GM18870 (cell line): ENCODE measurements at regions not wholly inside any gene's neighbourhood (a gene's known extent, or its start where the extent isn't known, plus 50 kb on each side); places are given as distances from the start of the nearest gene placed in this dataset.
"Not testable (repeated sequence)": the region's sequence is repeated elsewhere in the genome, so short reads cannot be mapped to it uniquely, and the experiment has no call there.

Experiments
- ATAC-seq: cut with Tn5 transposase; IDR thresholded peaks from one replicate; pipeline ENCODE4 v1.9.1; 2021; ENCODE audit warnings: moderate library complexity; ENCODE audit not compliant: unreplicated experiment

DNA sequence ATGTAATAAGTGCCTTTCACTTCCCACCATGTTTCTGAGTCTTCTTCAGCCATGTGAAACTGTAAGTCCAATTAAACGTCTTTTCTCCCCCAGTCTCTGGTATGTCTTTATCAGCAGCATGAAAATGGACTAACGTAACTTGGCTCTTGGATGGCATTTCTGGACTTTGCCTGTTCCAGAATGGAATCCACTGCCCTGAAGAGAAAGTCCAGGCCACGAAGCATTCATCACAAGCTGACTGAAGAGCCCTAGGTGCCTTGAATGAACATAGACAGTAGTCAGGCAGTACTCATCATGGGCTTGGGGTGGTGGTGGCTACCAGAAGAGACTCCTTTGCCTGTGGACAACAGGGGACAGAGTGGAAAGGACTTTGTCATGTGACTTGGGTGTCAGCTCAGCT, 1505.0 kb downstream of the SI start:
- ATAC-seq = no peak

DNA sequence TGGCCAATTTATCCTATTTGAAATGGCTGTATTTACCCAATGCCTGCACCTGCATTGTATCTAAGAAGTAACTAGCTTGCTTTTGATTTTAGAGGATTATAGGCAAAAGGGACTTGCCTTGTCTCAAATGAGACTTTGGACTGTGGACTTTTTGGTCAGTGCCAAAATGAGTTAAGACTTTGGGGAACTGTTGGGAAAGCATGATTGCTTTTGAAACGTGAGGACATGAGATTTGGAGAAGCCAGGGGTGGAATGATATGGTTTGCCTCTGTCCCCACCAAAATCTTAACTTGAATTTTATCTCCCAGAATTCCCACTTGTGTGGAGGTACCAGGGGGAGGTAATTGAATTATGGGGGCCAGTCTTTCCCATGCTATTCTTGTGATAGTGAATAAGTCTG, 1505.4 kb downstream of the SI start:
- ATAC-seq = no peak

DNA sequence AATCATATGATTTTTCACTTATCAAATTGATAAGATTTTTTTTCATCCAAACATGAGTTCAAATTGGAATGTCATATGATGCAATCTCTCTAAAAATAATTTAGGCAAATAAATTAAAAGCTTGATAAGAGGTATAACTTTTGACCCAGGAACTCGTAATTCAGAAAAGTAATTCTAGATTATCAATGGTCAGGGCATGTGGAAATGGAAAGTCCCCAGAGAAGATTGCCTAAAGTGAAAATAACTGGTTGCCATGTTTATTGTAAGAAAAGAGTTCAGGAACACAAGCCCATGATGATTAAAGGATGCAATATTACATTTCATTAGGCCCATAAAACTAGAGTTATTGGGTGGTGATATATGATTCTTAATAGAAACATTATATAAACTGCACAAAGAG, 1514.8 kb downstream of the SI start:
- ATAC-seq = no peak

DNA sequence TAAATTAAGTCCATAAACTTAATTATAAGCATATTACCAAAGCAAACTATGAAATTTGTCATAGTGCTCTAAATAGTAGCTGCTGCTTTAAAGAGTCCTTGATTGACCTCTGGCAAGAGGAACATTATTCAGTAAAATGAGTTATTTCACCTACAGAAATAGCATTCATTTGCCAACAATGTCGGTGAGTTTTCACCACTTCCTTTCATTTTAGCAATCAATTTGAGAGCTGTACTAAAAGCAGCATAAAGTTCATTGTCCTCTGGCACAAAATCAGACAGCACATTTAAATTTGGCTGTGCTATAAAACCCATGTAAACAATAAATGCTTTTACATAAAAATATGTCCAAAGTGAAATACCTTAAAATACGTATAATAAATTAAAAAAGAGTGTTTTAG, 1515.7 kb downstream of the SI start:
- ATAC-seq = no peak

DNA sequence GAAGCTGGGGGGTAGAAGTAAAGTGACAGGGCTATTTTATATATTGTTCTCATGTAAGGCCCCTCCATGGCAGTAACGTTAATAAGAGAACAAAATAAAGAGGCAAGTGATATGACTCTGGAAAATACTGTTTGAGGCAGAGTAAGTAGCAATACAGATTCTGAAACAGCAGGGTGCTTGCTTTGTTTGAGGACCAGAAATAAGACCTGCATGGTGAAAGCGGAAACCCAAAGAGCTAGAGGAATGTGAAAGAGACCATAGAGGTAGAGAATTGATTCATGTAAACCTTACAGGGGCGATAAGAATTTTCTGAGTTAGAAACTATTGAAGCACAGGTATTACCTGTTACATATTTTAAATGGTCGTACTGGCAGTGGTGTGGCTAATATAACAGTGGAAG, 1517.1 kb downstream of the SI start:
- ATAC-seq = no peak

DNA sequence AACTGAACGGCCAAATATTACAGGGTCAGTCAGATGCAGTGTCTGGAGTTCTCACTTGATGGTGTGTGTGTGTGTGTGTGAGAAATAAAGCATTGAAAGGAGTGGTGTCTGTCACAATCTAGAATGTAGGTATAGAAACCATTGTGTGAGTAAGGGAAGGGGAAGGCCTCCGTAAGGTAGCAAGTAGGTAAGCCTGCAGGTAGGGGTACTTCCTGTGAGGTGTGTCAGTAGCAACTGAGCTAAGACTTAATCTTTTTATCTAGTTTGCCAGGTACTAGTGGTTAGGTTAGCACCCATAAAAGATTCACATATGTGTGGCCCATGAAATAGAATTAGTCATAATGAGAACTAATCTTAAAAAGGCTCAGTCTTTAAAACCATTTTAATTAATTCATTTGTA, 1517.8 kb downstream of the SI start:
- ATAC-seq = no peak

DNA sequence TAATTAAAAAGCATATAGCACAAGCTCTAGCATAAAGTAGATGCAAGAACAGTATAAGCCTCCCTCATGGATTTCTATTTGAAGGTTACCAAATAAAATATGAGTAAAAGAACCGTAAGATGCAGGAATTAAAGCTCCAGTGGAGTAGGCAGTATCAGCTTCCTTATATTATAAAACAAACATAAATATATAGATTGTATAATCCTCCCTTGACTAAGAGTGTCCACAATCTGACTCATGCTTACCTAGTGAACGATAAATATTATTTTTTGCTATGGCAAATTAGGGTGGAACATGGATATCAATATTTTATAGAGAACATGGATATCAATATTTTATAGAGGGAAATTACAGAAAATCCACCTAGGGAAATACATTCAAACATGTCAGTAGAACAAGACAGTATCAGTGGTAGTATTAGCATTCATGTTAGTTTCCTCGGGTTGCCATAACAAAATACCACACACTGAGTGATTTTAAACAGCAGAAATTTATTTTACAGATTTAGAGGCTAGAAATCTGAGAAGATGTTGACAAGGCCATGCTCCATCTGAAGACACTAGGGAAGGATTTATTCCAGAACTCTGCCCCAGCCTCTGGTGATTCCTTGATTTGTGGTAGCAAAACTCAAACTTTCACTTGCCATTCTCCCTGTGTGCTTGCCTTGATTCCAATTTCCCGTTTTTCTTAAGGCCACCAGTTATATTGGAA, 1521.3 kb downstream of the SI start:
- no peak for ATAC-seq

DNA sequence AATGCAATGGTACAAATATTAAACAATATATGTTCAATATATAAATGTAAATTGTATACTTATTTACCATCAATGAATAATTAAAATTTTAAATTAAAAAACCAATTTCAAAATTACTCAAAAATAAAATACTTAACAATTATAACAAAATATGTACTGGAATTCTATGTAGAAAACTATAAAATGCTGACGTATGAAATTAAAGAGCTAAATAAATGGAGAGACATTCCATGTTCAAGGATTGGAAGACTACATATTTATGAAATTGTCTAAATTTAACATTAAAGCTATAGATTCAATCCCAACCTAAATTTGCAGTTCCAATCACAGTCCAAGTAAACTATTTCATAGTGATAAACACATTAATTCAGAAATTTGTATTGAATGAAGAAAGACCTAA, 1522.4 kb downstream of the SI start:
- no peak for ATAC-seq

DNA sequence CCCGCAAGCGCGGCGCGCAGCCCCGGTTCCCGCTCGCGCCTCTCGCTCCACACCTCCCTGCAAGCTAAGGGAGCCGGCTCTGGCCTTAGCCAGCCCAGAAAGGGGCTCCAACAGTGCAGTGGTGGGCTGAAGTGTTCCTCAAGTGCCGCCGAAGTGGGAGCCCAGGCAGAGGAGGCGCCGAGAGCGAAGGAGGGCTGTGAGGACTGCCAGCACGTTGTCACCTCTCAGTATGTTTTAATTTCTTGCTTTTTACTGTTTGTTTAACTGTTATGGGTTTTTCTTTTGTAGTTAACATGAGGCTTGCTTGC, 1525.7 kb downstream of the SI start:
- no peak for ATAC-seq

DNA sequence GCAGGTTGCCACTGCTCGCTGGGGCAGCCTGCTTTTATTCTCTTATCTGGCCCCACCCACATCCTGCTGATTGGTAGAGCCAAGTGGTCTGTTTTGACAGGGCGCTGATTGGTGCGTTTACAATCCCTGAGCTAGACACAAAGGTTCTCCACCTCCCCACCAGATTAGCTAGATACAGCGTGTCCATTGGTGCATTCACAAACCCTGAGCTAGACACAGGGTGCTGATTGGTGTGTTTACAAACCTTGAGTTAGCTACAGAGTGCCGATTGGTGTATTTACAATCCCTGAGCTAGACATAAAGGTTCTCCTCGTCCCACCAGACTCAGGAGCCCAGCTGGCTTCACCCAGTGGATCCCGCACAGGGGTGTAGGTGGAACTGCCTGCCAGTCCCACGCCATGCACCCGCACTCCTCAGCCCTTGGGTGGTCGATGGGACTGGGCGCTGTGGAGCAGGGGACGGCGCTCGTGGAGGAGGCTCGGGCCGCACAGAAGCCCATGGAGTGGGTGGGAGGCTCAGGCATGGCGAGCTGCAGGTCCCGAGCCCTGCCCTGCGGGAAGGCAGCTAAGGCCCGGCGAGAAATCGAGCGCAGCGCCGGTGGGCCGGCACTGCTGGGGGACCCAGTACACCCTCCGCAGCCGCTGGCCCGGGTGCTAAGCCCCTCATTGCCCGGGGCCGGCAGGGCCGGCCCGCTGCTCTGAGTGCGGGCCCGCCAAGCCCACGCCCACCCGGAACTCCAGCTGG, 1526.2 kb downstream of the SI start:
- ATAC-seq = not testable (repeated sequence)

DNA sequence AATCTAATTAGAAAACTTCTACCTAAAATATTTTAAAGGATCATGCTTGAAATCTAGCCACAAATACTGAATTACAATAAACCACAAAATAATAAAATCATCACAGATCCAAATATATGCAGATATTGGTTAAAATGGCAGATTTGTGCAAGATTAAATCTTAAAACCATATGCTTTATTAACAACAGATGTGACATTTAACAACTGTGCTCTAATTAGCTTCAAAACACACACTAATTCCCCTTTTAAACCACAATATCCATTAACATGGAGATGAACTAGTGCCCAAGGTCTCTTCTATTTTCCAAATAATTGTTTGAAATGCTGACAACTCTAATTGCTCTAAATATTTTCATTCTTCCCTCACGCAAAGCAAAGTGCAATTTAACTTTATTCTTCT, 1530.3 kb downstream of the SI start:
- ATAC-seq = no peak

DNA sequence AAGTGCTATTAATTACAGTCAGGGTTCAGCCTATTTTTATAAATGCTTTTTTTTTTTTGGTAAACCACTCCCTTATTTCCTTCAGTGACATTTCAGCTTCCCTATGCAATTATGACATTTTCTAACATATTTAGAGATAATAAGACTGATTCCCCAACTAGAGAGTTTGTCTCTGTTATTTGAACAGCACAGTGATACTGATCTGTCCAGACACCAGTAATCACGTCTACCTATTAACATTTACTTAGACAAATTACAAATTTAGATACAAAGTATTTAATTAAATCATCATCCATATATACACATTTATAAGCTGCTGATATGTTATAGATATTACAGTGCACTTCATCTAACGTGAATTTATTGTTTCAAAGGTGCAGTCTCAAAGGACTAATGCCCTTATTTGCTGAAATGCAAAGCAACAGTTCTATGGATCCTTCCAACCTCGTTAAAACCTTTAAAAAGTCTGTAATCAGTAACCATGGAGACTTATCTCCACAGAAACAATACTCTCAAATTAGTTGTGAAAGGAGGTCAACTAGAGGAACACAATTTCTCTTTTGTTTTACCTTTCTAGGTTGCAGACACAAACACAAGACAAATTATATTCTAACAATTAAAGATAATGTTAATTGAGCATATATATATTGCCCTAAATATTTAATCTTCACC, 1531.1 kb downstream of the SI start:
- no peak for ATAC-seq

DNA sequence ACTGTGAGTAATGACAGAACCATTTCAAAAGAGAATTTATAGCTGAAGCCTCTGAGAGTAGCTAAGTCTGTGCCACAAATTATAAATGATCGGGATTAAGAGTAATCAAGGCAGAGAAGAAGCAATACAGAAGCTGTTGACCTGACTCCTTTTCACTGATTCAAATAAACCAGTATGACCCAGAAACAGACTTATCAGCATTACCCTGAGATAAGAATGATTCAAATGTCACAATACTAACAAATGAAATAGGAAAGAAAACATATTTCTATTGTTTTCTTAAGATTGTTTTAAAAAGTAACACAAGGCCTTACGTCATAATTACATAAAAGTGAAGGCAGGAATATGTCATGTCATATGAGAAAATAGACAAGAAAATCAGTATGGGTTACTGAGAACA, 1534.6 kb downstream of the SI start:
- no peak for ATAC-seq

DNA sequence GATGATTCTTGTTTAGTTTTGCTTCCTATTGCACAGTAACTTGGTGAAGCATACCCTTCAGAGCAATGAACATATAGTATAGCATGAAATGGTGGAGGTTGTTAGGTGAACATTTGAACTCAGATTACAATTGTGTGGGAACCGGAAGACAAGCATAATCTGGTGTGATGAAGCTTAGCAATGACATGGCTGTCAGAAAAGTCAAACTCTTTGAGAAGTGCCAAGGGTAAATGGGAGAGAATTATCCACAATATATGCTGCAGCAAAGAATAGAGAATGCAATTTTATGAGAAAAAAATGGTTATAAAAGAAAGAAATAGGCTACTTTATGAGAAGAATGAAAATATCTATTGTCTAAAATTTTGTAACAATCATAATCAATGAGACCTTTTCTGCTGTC, 1536.7 kb downstream of the SI start:
- ATAC-seq = no peak

DNA sequence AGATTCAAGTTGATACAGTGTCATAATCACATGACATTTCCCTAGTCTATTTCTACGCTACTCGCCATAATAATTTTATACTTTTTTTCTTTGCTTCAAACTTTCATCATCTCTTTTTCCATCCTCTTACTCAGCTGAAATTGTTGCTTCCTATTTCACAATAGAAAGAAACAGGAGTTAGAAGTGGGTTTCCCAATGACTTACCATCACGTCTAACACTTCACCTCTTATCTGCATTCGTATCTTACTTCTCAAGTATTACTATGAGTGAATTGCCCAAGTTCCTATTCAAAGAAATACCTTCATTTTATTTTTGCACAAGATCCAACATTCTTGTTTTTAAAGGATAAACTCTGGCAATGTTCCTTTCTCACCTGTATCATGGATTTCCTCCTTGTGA, 1539.9 kb downstream of the SI start:
- ATAC-seq = no peak

DNA sequence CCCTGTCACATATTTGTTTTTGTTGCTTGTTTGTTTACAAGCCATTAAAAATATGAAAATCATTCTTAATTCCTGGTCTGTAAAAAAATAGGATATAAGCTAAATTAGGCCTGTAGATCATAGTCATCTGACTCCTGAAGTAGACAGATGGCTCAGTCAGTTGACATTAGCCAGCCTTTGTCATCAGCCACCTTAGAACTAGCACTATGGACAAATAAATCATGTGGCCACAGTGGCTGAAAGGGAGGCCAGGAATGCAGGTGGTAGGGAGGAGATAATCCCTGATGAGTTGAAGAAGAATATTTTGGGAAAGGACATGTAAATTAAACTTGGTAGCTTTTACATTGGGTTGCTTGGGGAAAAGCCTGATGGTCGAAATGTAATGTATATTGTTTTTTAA, 1544.9 kb downstream of the SI start:
- ATAC-seq = no peak

DNA sequence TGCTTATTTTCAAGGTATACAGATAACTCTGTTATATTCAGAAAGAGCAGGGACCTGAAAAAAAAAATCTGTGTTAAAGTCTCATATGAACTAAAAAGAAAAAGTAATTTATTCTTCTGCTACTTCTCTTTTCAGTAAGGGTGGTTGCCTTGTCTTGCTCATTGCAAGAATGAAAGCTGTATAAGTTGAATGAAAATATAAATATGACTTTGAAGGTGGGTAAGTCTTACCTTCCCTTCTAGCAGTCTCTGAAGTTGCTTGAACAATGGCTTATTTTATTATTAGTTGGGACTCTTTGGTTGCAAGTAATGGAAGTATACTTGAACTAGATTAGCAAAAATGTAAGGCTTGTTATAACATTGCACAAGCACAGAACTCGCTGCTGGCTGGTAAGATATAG, 1554.9 kb downstream of the SI start:
- no peak for ATAC-seq

DNA sequence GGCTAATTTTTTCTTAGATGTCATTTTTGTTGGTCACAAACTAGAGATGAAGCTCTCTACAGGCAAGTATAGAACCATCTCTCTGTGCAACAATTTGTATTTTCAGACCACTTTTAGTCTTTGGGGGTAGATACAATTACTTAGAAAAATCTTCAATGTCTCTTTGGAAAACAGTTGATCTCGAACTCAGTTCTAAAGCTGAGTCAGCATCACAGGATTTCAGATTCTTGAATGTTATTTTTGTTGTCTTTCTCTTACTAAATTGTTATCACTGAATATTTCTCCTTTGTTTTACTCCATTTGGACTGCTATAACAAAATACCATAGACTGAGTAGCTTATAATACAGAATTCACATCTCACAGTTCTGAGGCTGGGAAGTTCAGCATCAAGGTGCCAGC, 1557.0 kb downstream of the SI start:
- no peak for ATAC-seq

DNA sequence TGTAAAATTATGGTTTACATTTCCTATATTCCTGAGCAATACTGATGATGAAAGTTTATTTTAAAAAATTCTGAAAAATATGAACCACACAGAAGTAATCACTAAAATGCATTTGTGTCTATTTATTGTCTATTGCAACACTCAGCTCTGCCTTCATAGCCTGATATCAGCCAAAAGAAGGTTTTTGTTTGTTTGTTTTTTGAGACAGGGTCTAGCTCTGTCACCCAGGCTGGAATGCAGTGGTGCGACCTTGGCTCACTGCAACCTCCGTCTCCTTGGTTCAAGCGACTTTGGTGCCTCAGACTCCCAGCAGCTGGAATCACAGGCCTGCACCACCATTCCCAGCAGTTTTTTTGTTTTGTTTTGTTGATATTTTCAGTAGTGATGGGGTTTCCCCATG, 1560.2 kb downstream of the SI start:
- ATAC-seq = no peak

DNA sequence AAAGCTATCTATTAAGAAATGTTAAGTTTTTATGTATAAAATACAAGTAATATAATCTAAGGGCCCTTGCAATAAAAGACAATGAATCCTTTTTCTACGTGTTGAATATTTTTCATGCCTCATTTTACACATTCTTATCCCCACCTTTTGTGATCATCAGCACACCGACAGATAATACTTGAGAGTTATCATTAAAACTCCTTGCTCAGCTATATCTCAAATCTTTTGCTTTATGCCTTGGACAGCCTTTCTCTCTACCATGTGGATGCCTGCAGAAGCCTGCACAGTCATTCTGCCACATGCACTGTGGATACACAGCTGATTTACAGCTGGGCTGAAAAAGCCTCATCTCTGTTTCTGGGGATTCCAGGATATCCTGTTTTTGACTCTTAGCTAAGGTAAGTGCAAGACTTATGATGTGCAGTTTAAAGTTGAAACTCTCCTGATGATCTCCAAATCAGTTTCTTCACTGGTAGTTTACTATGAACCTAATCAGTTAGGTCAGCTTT, 1565.1 kb downstream of the SI start:
- no peak for ATAC-seq

DNA sequence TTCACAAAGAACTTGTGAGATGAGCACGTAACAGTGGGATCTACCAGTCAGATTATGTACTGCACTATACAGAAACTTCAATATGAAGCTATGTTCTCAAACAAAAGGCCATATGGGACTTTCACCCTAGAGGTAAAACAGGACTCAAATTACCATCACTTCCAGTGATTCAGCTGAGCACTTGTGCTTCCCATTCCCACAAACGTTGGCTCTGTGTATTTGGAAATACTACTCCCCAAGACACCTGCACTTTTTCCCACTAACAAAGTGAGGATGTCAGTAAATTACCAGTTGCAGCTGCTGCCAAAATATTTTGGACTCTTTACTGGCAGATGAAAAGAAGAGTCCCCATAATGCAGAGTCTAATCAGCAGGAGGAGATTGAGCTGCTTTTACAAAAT, 1570.1 kb downstream of the SI start:
- ATAC-seq = no peak

DNA sequence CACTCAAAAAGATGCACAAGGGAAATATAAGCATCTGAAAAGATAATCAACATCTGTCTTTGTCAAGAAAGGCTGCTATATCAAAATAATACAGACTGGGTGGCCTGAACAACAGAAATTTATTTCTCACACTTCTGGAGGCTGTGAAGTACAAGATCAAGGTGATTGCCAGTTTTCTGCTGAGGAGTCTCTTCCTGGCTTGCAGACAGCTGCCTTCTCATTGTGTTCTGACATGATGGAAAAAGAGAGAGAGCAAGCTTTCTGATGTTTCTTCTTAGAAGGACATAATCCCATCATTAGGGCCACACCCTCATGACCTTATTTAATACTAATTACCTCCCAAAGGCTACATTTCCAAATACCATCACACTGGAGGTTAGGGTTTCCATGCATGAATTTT, 1573.3 kb downstream of the SI start:
- ATAC-seq = no peak
